LNCAP (cell line): ENCODE measurements at regions not wholly inside any gene's neighbourhood (a gene's known extent, or its start where the extent isn't known, plus 50 kb on each side); places are given as distances from the start of the nearest gene placed in this dataset.

ENCODE experiments used
- TF ChIP-seq, protein P1 (sequence below): fragments of 450-650 bp; IDR thresholded peaks from 2 replicates; pipeline ENCODE4 v1.5.1; 2017; ENCODE audit warnings: mild to moderate bottlenecking

DNA sequence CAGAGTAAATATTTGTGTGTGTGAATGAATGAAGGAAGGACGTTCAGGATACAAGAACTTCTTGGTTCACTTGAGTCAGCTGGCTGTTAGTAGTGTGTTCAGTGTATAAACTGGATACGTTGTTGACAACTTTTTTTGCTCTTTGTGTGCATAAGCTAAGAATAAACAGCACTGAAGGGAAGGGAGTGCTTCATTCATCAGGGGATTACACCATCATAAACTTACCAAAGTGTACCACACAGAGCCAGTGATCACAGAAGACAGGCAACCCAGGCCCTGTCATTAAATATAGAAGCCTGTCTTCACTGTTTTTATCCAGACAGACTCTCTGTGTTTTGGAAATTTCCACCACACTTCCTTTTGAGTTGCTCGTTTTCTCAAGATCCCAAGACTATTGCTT, 55.5 kb upstream of the MEF2C start:
- TF ChIP-seq, protein P1, sequence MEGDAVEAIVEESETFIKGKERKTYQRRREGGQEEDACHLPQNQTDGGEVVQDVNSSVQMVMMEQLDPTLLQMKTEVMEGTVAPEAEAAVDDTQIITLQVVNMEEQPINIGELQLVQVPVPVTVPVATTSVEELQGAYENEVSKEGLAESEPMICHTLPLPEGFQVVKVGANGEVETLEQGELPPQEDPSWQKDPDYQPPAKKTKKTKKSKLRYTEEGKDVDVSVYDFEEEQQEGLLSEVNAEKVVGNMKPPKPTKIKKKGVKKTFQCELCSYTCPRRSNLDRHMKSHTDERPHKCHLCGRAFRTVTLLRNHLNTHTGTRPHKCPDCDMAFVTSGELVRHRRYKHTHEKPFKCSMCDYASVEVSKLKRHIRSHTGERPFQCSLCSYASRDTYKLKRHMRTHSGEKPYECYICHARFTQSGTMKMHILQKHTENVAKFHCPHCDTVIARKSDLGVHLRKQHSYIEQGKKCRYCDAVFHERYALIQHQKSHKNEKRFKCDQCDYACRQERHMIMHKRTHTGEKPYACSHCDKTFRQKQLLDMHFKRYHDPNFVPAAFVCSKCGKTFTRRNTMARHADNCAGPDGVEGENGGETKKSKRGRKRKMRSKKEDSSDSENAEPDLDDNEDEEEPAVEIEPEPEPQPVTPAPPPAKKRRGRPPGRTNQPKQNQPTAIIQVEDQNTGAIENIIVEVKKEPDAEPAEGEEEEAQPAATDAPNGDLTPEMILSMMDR, result no peak

DNA sequence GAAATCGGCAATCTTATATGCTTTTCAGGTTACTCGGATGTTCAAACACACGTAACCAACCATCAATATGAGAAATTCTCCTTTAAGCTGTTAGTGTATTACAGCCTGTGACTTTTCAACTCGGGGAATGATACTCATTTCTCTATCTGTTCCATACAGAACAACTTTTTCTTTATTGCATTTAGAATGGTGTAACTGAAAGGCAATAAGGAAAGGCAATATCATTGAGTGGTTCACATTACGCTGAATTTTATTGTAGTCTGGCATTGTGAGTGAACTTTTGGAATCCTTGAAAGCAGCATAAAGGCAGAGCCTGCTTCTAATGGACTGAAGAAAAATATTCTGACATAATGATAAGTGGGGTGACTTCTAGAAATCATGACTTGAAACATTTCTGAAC, 54.4 kb upstream of the MEF2C start:
- TF ChIP-seq, protein P1, result no peak

DNA sequence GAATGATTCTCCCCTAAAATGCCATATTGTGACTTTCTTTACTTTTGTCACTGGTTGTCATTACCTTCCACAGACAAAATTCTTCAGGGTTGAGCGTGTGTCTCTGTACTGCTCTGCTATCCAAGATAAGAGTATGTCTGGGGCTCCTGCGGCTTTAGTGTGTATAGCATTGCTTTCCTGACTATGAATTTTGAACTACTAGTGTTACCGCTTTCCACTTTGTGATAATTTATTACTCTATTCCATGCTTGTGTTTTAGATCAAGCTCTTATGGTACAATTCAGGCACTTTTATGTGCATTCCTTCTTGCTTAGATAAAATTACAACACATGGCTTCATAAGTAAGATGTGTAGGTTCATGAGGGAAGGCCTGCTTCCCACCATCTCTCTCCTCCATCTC, 51.5 kb upstream of the MEF2C start:
- TF ChIP-seq, protein P1, result no peak
